Heart right ventricle (tissue), 16 donors: ENCODE measurements at regions not wholly inside any gene's neighbourhood (a gene's known extent, or its start where the extent isn't known, plus 50 kb on each side); places are given as distances from the start of the nearest gene placed in this dataset.
A peak's percentile ranks its signal among the peaks of the same experiment; 100 is the strongest.

Source experiments
- ATAC-seq, 8 donors: fragments of 200-7000 bp; cut with Tn5 transposase; one replicate each; pipeline ENCODE4 v1.9.1; 2020; ENCODE audit warnings: mild to moderate bottlenecking in 8 of 8, moderate library complexity in 8 of 8, moderate number of reproducible peaks in 1 of 8
- DNase-seq, 2 donors: peaks; one replicate each; pipeline ENCODE4 v3.0.0-alpha.2; 2020
- H3K27ac ChIP-seq, 10 donors: fragments of 200-600 bp; sonication (generic) in 2 of 10; one replicate each; pipeline versions ENCODE4 v1.5.0 to v1.8.0; 2020 to 2022; ENCODE audit warnings: mild to moderate bottlenecking in 3 of 10
- H3K27me3 ChIP-seq, 7 donors: fragments of 200-600 bp; one replicate each; pipeline ENCODE4 v1.8.0; 2021 to 2022; ENCODE audit warnings: mild to moderate bottlenecking in 2 of 7
- H3K36me3 ChIP-seq, 9 donors: fragments of 200-600 bp; sonication (generic) in 1 of 9; one replicate each; pipeline versions ENCODE4 v1.5.0 to v1.8.0; 2020 to 2022; ENCODE audit warnings: mild to moderate bottlenecking in 2 of 9
- H3K4me1 ChIP-seq, 9 donors: fragments of 200-600 bp; sonication (generic) in 1 of 9; one replicate each; pipeline versions ENCODE4 v1.5.0 to v1.8.0; 2020 to 2022; ENCODE audit warnings: mild to moderate bottlenecking in 4 of 9
- H3K4me3 ChIP-seq, 10 donors: fragments of 200-600 bp; sonication (generic) in 2 of 10; one replicate each; pipeline versions ENCODE4 v1.5.0 to v1.8.0; 2020 to 2022; ENCODE audit warnings: mild to moderate bottlenecking in 7 of 10, moderate library complexity in 2 of 10
- H3K9me3 ChIP-seq, 11 donors: fragments of 200-600 bp in 10 of 11; sonication (generic) in 2 of 11; one replicate each; pipeline versions ENCODE4 v1.5.0 to v1.8.0; 2013 to 2022; ENCODE audit warnings: mild to moderate bottlenecking in 2 of 11, control low read depth in 1 of 11, moderate library complexity in 1 of 11
- WGBS, 2 donors: extraction: QIAGEN DNeasy Blood & Tissue Kit; methylation state at CpG; one replicate each; pipeline ENCODE4 v1.1.7; 2013; ENCODE audit warnings: inconsistent platforms in 1 of 2; 5-methylcytosine and 5-hydroxymethylcytosine counted together
- intact Hi-C, 10 donors: fragments of 100-400 bp; cut with DNase I; formaldehyde crosslinking; loops; one replicate each; pipeline versions ENCODE4 v1.11.1 to v1.14.2; 2022
- TF ChIP-seq, protein P1 (sequence below), 9 donors: fragments of 200-600 bp; sonication (generic) in 2 of 9; IDR thresholded peaks; one replicate each; pipeline versions ENCODE4 v1.5.0 to v1.8.0; 2021 to 2022; ENCODE audit warnings: antibody characterized with exemption in 9 of 9, mild to moderate bottlenecking in 5 of 9, moderate library complexity in 1 of 9
- donor health status: Arrhythmogenic right ventricular cardiomyopathy.
- donor health status: ischemic (EF 13 %, LVEDD 7.1; RV severe dilation, severe dysfunction).
- donor health status: healthy with polysubstance abuse.
- donor health status: DM: no; HTN: yes; CAD: no.
- donor health status: DM: no; HTN: no; CAD: no.
- donor health status: ischemic (EF 25% LVEDD 6.9; RV normal size, moderate dysfunction).
- donor health status: ischemic (EF 25% LVEDD 5.7; RV mildly dilated, moderate dysfunction).
- donor health status: healthy.
- donor health status: DM: yes; HTN: yes; CAD: no.
- donor health status: Ischemic cardiomyopathy.
- donor health status: ischemic (EF 35%, LVEDD 5.7; RV mildly dilated, moderate dysfunction).
- donor health status: nonischemic (EF 11% LVEDD 7.7; RV severe dilation, severe dysfunction).
- donor health status: DM: yes; HTN: yes; CAD: no.
- donor health status: PGD.
- donor health status: ischemic (EF 29% LVEDD 5.4; RV normal size, mild dysfunction).
- donor health status: nonischemic (EF 23%, LVEDD 6.1; RV moderate dilation, normal function).

DNA sequence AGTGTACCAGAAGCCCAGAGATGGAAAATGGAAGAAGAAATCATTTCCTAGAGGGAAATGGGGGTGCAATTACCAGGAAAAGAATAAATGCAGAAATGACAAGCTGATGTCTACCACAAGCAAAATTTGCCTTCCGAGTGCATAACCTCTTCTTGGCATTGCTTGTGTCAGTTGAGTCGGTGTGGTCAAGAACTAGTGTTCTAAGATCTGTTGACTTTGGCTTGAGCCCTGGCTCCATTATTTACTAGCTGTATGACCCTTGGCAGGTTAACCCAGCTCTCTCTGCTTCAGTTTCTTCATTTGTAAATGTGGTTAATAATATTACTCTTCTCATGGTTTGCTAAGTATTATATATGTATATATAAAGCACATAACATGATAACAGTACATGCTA is 273.0 kb upstream of the IRX5 start:
- ATAC-seq (no peak), DNase-seq (no peak)
- WGBS, 2 donors = 53 to 70% methylated on average over 2 of the region's 2 CpGs
- Histone ChIP-seq H3K4me3 (no peak overlapping the region), H3K27ac (no peak overlapping the region), H3K4me1 (peaks cover 10 to 37% (median 28%) of the 10 kb centered on the region in 9 donors), H3K9me3 (peaks cover 0 to 6% (median 0%) of the 10 kb centered on the region in 11 donors), H3K36me3 (no peaks in the 10 kb centered on the region), H3K27me3 (peaks cover 0 to 9% (median 0%) of the 10 kb centered on the region in 7 donors)
- intact Hi-C loops = loop anchor here in 4 of 10 donors (10.0 kb wide), 2 partner anchors 153 to 373 kb away; partner anchors contain the start of gene IRX3 (in 2 of the 4)
- TF ChIP-seq, protein P1, sequence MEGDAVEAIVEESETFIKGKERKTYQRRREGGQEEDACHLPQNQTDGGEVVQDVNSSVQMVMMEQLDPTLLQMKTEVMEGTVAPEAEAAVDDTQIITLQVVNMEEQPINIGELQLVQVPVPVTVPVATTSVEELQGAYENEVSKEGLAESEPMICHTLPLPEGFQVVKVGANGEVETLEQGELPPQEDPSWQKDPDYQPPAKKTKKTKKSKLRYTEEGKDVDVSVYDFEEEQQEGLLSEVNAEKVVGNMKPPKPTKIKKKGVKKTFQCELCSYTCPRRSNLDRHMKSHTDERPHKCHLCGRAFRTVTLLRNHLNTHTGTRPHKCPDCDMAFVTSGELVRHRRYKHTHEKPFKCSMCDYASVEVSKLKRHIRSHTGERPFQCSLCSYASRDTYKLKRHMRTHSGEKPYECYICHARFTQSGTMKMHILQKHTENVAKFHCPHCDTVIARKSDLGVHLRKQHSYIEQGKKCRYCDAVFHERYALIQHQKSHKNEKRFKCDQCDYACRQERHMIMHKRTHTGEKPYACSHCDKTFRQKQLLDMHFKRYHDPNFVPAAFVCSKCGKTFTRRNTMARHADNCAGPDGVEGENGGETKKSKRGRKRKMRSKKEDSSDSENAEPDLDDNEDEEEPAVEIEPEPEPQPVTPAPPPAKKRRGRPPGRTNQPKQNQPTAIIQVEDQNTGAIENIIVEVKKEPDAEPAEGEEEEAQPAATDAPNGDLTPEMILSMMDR (IDR thresholded peaks at IDR 0.05) = no peak

DNA sequence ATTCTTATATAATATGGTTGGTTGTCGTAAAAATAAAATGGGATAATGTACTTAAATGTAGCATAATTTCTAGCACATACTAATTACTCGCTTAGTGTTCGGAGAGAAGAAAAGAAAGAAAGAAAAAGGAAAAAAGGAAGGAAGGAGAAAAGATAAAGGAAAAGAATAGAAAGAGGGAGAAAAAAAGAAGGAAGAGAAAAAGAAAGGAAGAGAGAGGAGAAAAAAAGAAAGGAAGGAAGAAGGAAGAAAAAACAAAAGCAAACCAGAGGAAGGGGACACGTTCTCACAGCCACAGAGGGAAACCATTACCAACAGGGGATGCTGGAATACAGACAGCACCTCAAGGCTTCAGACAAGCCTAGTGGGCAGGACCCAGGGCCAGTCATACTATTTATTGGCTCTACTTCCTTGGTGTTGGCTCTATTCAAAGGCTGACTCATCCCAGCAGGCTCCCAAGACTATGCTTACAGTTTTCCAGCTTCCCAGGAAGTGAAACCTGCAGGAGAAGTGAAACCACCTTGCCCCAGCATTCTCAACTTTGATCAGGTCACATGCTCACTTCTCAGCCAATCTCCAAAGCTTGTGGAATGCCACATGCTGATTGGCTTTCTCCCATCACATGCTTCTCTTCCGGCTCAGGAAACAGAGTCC is 273.5 kb upstream of the IRX5 start:
- WGBS, 2 donors = 89 to 94% methylated on average over 5 of the region's 5 CpGs
- TF ChIP-seq, protein P1 (IDR thresholded peaks at IDR 0.05) = no peak
- peaks cover 0 to 9% (median 0%) of the 10 kb centered on the region in 7 donors for H3K27me3 ChIP-seq
- ATAC-seq (peak in 4 of 8 donors; percentile 22 to 88 (median 48)), DNase-seq (no peak)
- no peaks in the 10 kb centered on the region for H3K36me3 ChIP-seq
- intact Hi-C loops = loop anchor here in 4 of 10 donors (10.0 kb wide), 2 partner anchors 152 to 372 kb away; partner anchors contain the start of gene IRX3 (in 2 of the 4)
- H3K27ac ChIP-seq = no peak overlapping the region
- H3K4me1 ChIP-seq = peaks cover 10 to 37% (median 28%) of the 10 kb centered on the region in 9 donors
- peaks cover 0 to 4% (median 0%) of the 10 kb centered on the region in 11 donors for H3K9me3 ChIP-seq
- no peak overlapping the region for H3K4me3 ChIP-seq

DNA sequence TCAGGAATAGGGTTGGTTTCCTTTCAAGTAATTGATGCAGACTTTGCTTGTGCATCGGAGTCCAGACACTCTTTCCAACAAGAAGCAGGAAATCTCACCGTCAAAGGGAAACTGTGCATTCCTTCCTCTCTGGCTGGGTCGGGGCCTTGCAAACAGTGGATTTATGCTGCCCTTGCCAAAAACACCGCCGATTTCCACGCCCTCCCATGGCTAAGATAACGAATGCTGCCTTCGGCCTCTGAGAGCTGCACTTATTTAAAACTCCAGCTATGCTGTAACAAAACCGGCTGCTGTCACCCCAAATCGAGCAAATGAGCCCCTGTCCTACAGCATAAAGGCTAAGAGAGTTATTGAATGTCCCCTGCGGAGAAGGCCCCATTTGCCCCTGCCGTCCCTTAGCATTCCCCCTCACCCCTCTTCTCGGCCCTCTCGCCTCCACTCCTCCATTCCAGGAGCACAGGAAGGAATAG is 275.5 kb upstream of the IRX5 start:
- intact Hi-C loops = loop anchor here in 4 of 10 donors (10.0 kb wide), 2 partner anchors 150 to 370 kb away; partner anchors contain the start of gene IRX3 (in 2 of the 4)
- peak overlapping the region in 6 of 10 donors; percentile 2 to 35 (median 26) for H3K4me3 ChIP-seq
- peaks cover 10 to 37% (median 28%) of the 10 kb centered on the region in 9 donors for H3K4me1 ChIP-seq
- TF ChIP-seq, protein P1 (IDR thresholded peaks at IDR 0.05) = no peak
- ATAC-seq (peak; percentile 54 to 90 (median 80)), DNase-seq (peak; percentile 39 to 71)
- peak overlapping the region in 6 of 10 donors; percentile 3 to 61 (median 23) for H3K27ac ChIP-seq
- H3K36me3 ChIP-seq = no peaks in the 10 kb centered on the region
- 13 to 15% methylated on average over 14 of the region's 14 CpGs for WGBS, 2 donors
- H3K27me3 ChIP-seq = no peaks in the 10 kb centered on the region
- peaks cover 0 to under 1% (median 0%) of the 10 kb centered on the region in 11 donors for H3K9me3 ChIP-seq

DNA sequence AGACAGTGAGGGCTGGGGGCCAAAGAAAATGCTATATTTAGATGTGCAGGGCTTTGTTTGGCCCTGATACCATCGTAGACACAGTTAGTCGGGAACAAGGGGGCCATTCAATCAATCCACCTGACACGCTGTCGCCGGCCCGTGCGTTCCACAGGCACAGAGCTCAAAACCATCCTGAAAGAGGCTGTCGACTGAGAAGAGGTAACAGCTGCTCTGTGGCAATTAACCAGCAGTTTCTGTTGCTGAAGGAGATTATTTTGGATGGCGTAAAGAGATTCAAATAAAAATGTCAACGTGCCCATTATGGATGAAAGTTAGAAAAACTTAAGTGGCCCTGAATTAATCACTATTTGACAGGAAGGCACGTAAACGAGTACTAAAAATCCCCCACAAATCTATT is 276.2 kb upstream of the IRX5 start:
- Histone ChIP-seq H3K36me3 (no peaks in the 10 kb centered on the region), H3K4me3 (peak overlapping the region in 2 of 10 donors; percentile 32 to 35), H3K27ac (peak overlapping the region in 6 of 10 donors; percentile 16 to 43 (median 23)), H3K4me1 (peaks cover 10 to 37% (median 28%) of the 10 kb centered on the region in 9 donors), H3K9me3 (no peaks in the 10 kb centered on the region), H3K27me3 (no peaks in the 10 kb centered on the region)
- ATAC-seq = peak in 5 of 8 donors; percentile 21 to 64 (median 43)
- 34 to 41% methylated on average over 12 of the region's 12 CpGs for WGBS, 2 donors
- DNase-seq = peak in 1 of 2 donors; percentile 17
- TF ChIP-seq, protein P1 (IDR thresholded peaks at IDR 0.05) = no peak
- intact Hi-C loops = loop anchor here in 4 of 10 donors (10.0 kb wide), 2 partner anchors 150 to 370 kb away; partner anchors contain the start of gene IRX3 (in 2 of the 4)
